Sigmoid colon (tissue), 4 donors: ENCODE measurements at regions not wholly inside any gene's neighbourhood (a gene's known extent, or its start where the extent isn't known, plus 50 kb on each side); places are given as distances from the start of the nearest gene placed in this dataset.

Experiments
- POLR2A ChIP-seq, 2 donors: fragments of 450-650 bp; IDR thresholded peaks; one replicate each; pipeline ENCODE4 v1.6.1; 2016; ENCODE audit warnings: antibody characterized with exemption in 2 of 2, mild to moderate bottlenecking in 2 of 2, moderate library complexity in 2 of 2
- POLR2AphosphoS5 ChIP-seq, 4 donors: sonication (generic); formaldehyde crosslinking; IDR thresholded peaks; one replicate each; pipeline ENCODE4 v1.6.1; 2017; ENCODE audit warnings: antibody characterized with exemption in 4 of 4

DNA sequence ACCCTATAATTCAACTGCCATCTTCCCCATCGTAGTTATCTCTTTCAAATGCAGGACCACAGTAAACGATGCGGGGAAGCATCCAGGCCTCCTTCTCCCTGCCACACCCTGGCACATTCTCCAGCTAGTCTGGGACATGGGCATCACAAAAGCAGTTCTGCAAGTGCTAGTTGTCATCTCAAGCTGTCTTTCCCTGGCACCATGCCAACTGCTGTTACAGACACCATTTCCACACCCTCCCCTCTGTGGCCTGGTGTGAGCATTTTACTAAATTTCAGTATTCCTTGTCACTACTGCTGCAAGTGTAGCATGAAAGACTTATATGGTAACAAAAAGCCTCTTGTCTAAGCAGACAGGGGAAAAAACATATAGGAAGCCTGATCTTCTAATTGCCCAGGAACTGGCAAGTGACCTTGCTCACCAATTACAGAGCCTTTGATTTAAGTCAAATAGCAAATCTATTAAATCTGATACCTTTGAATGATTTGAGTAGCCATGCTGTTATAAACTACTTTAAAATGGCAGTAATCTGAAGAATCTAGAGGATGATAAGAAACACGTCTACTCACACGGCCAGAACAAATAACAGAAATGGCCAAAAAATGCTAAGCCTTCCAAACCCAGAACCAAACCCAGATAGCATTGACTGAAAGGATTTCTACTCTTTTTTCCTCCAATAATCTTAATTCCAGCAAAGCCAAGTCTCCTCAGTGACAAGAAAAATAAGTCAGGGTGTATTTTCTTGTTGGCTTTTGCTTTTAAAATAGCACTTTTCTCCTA lies 179.0 kb downstream of the NUFIP1 start:
- no peak for TF ChIP-seq POLR2AphosphoS5 (IDR thresholded peaks at IDR 0.05)
- TF ChIP-seq POLR2A (IDR thresholded peaks at IDR 0.05) = no peak
